ENCODE measurements at regions not wholly inside any gene's neighbourhood (a gene's known extent, or its start where the extent isn't known, plus 50 kb on each side); places are given as distances from the start of the nearest gene placed in this dataset.

- peaks cover 6% of the 10 kb centered on the region for H3K4me1 ChIP-seq (ENCODE audit: control insufficient read depth, insufficient read depth, low read length, poor library complexity, severe bottlenecking)
- 80 to 82% methylated on average over 1 of the region's 2 CpGs for WGBS, 2 experiments (ENCODE audit: insufficient coverage in 2 of 2)
- no peaks in the 10 kb centered on the region for H3K36me3 ChIP-seq (ENCODE audit: control insufficient read depth, insufficient read depth, low read length)
- H3K4me3 ChIP-seq (ENCODE audit: extremely low read depth, insufficient read depth, low read length, poor library complexity, severe bottlenecking): no peak overlapping the region
- H3K9me3 ChIP-seq (ENCODE audit: control insufficient read depth, low read length): no peaks in the 10 kb centered on the region
- H3K27ac ChIP-seq (ENCODE audit: low read depth, low read length, severe bottlenecking): no peak overlapping the region
These were observed 64.8 kb upstream of the LIMCH1 start for GRCh38 chr4:41473176-41473575.

GRCh38 chr4:41475402-41475801 is 62.6 kb upstream of the LIMCH1 start:
- H3K4me3 ChIP-seq (ENCODE audit: extremely low read depth, insufficient read depth, low read length, poor library complexity, severe bottlenecking): no peak overlapping the region
- H3K9me3 ChIP-seq (ENCODE audit: control insufficient read depth, low read length): no peaks in the 10 kb centered on the region
- H3K4me1 ChIP-seq (ENCODE audit: control insufficient read depth, insufficient read depth, low read length, poor library complexity, severe bottlenecking): peaks cover 6% of the 10 kb centered on the region
- no peak overlapping the region for H3K27ac ChIP-seq (ENCODE audit: low read depth, low read length, severe bottlenecking)
- no peaks in the 10 kb centered on the region for H3K36me3 ChIP-seq (ENCODE audit: control insufficient read depth, insufficient read depth, low read length)
- WGBS, 2 experiments (ENCODE audit: insufficient coverage in 2 of 2): no CpG with 5 or more reads among the region's 1 CpG

GRCh38 chr4:41476310-41476885 is 61.6 kb upstream of the LIMCH1 start:
- no peak overlapping the region for H3K4me3 ChIP-seq (ENCODE audit: extremely low read depth, insufficient read depth, low read length, poor library complexity, severe bottlenecking)
- H3K36me3 ChIP-seq (ENCODE audit: control insufficient read depth, insufficient read depth, low read length): no peaks in the 10 kb centered on the region
- 100% methylated on average over 2 of the region's 3 CpGs; no CpG with 5 or more reads in 1 of the 2 experiments for WGBS, 2 experiments (ENCODE audit: insufficient coverage in 2 of 2)
- no peak overlapping the region for H3K27ac ChIP-seq (ENCODE audit: low read depth, low read length, severe bottlenecking)
- no peaks in the 10 kb centered on the region for H3K9me3 ChIP-seq (ENCODE audit: control insufficient read depth, low read length)
- H3K4me1 ChIP-seq (ENCODE audit: control insufficient read depth, insufficient read depth, low read length, poor library complexity, severe bottlenecking): peaks cover 6% of the 10 kb centered on the region

GRCh38 chr4:41477181-41477905 is 60.6 kb upstream of the LIMCH1 start:
- no peak overlapping the region for H3K4me3 ChIP-seq (ENCODE audit: extremely low read depth, insufficient read depth, low read length, poor library complexity, severe bottlenecking)
- no peak overlapping the region for H3K27ac ChIP-seq (ENCODE audit: low read depth, low read length, severe bottlenecking)
- H3K36me3 ChIP-seq (ENCODE audit: control insufficient read depth, insufficient read depth, low read length): no peaks in the 10 kb centered on the region
- 60 to 89% methylated on average over 1 of the region's 6 CpGs for WGBS, 2 experiments (ENCODE audit: insufficient coverage in 2 of 2)
- no peaks in the 10 kb centered on the region for H3K9me3 ChIP-seq (ENCODE audit: control insufficient read depth, low read length)
- peaks cover 6% of the 10 kb centered on the region for H3K4me1 ChIP-seq (ENCODE audit: control insufficient read depth, insufficient read depth, low read length, poor library complexity, severe bottlenecking)

GRCh38 chr4:41478518-41478917 is 59.4 kb upstream of the LIMCH1 start:
- WGBS, 2 experiments (ENCODE audit: insufficient coverage in 2 of 2): 100% methylated on average over 1 to 2 of the region's 3 CpGs
- Histone ChIP-seq H3K4me1 (ENCODE audit: control insufficient read depth, insufficient read depth, low read length, poor library complexity, severe bottlenecking) (peaks cover 6% of the 10 kb centered on the region), H3K36me3 (ENCODE audit: control insufficient read depth, insufficient read depth, low read length) (no peaks in the 10 kb centered on the region), H3K9me3 (ENCODE audit: control insufficient read depth, low read length) (no peaks in the 10 kb centered on the region), H3K4me3 (ENCODE audit: extremely low read depth, insufficient read depth, low read length, poor library complexity, severe bottlenecking) (no peak overlapping the region), H3K27ac (ENCODE audit: low read depth, low read length, severe bottlenecking) (no peak overlapping the region)

GRCh38 chr4:41480896-41481311 is 57.1 kb upstream of the LIMCH1 start:
- no peak overlapping the region for H3K4me3 ChIP-seq (ENCODE audit: extremely low read depth, insufficient read depth, low read length, poor library complexity, severe bottlenecking)
- WGBS, 2 experiments (ENCODE audit: insufficient coverage in 2 of 2): 94 to 100% methylated on average over 3 of the region's 5 CpGs

GRCh38 chr4:41483771-41484170 is 54.2 kb upstream of the LIMCH1 start:
- H3K36me3 ChIP-seq (ENCODE audit: control insufficient read depth, insufficient read depth, low read length): no peaks in the 10 kb centered on the region
- H3K4me3 ChIP-seq (ENCODE audit: extremely low read depth, insufficient read depth, low read length, poor library complexity, severe bottlenecking): no peak overlapping the region
- H3K9me3 ChIP-seq (ENCODE audit: control insufficient read depth, low read length): no peaks in the 10 kb centered on the region
- H3K4me1 ChIP-seq (ENCODE audit: control insufficient read depth, insufficient read depth, low read length, poor library complexity, severe bottlenecking): no peaks in the 10 kb centered on the region
- WGBS, 2 experiments (ENCODE audit: insufficient coverage in 2 of 2): no CpG with 5 or more reads among the region's 1 CpG
- H3K27ac ChIP-seq (ENCODE audit: low read depth, low read length, severe bottlenecking): no peak overlapping the region

More at GRCh38 chr4:41480896-41481311, 57.1 kb upstream of the LIMCH1 start:
- Histone ChIP-seq H3K4me1 (ENCODE audit: control insufficient read depth, insufficient read depth, low read length, poor library complexity, severe bottlenecking) (no peaks in the 10 kb centered on the region), H3K36me3 (ENCODE audit: control insufficient read depth, insufficient read depth, low read length) (no peaks in the 10 kb centered on the region), H3K27ac (ENCODE audit: low read depth, low read length, severe bottlenecking) (no peak overlapping the region), H3K9me3 (ENCODE audit: control insufficient read depth, low read length) (no peaks in the 10 kb centered on the region)

GRCh38 chr4:41485041-41485440 is 52.9 kb upstream of the LIMCH1 start:
- no peak overlapping the region for H3K4me3 ChIP-seq (ENCODE audit: extremely low read depth, insufficient read depth, low read length, poor library complexity, severe bottlenecking)
- no peaks in the 10 kb centered on the region for H3K9me3 ChIP-seq (ENCODE audit: control insufficient read depth, low read length)
- no peak overlapping the region for H3K27ac ChIP-seq (ENCODE audit: low read depth, low read length, severe bottlenecking)
- no CpG with 5 or more reads among the region's 1 CpG for WGBS, 2 experiments (ENCODE audit: insufficient coverage in 2 of 2)
- no peaks in the 10 kb centered on the region for H3K4me1 ChIP-seq (ENCODE audit: control insufficient read depth, insufficient read depth, low read length, poor library complexity, severe bottlenecking)
- no peaks in the 10 kb centered on the region for H3K36me3 ChIP-seq (ENCODE audit: control insufficient read depth, insufficient read depth, low read length)

GRCh38 chr4:41487868-41488440 is 50.0 kb upstream of the LIMCH1 start:
- 100% methylated on average over 1 of the region's 4 CpGs; no CpG with 5 or more reads in 1 of the 2 experiments for WGBS, 2 experiments (ENCODE audit: insufficient coverage in 2 of 2)
- H3K4me3 ChIP-seq (ENCODE audit: extremely low read depth, insufficient read depth, low read length, poor library complexity, severe bottlenecking): no peak overlapping the region
- no peaks in the 10 kb centered on the region for H3K9me3 ChIP-seq (ENCODE audit: control insufficient read depth, low read length)
- no peaks in the 10 kb centered on the region for H3K4me1 ChIP-seq (ENCODE audit: control insufficient read depth, insufficient read depth, low read length, poor library complexity, severe bottlenecking)
- no peaks in the 10 kb centered on the region for H3K36me3 ChIP-seq (ENCODE audit: control insufficient read depth, insufficient read depth, low read length)
- H3K27ac ChIP-seq (ENCODE audit: low read depth, low read length, severe bottlenecking): no peak overlapping the region
